HS-27A (cell line): ENCODE measurements at regions not wholly inside any gene's neighbourhood (a gene's known extent, or its start where the extent isn't known, plus 50 kb on each side); places are given as distances from the start of the nearest gene placed in this dataset.
"Not testable (repeated sequence)": the region's sequence is repeated elsewhere in the genome, so short reads cannot be mapped to it uniquely, and the experiment has no call there.

Experiments used
- DNase-seq: peaks from one replicate; pipeline ENCODE4 v3.0.0-alpha.2; 2012; ENCODE audit warnings: low read depth, missing footprints

- peak; percentile 31 for DNase-seq
Observed at GRCh38 chr21:17679002-17679600, 66.4 kb upstream of the BTG3 start.

DNA sequence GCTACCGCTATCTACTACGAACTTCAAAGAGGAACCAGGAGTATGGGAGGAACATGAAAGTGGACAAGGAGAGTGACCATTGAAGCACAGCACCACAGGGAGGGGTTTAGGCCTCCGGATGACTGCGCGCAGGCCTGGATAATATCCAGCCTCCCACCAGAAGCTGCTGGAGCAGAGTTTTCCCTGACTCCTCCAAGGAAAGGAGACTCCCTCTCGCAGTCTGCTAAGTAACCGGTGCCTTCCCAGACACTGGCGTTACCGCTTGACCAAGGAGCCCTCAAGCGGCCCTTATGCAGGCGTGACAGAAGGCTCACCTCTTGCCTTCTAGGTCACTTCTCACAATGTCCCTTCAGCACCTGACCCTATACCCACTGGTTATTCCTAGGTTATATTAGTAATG lies 64.2 kb upstream of the BTG3 start:
- DNase-seq = not testable (repeated sequence)

DNA sequence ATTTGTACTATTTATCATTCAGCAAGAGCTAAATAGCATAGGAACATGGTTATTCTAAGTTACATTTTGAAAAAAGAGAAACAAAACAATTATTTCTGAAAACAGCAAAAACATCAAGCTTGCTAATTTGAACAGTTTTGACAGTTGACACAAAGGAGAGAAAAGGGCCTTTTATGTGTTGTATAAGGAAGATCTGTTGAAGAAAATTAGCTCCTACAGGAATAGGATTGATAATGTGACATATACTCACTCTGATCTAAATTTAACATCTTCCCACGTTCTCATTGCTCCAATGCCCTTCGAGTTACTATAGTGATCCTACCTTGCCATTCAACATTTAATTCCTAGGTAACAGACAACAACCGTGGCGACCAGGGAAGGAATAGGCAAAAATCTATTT lies 61.4 kb upstream of the BTG3 start:
- no peak for DNase-seq

- no peak for DNase-seq
Observed at GRCh38 chr21:17673261-17674020, 60.7 kb upstream of the BTG3 start.

GRCh38 chr21:17671733-17672132 lies 59.0 kb upstream of the BTG3 start:
- no peak for DNase-seq

DNA sequence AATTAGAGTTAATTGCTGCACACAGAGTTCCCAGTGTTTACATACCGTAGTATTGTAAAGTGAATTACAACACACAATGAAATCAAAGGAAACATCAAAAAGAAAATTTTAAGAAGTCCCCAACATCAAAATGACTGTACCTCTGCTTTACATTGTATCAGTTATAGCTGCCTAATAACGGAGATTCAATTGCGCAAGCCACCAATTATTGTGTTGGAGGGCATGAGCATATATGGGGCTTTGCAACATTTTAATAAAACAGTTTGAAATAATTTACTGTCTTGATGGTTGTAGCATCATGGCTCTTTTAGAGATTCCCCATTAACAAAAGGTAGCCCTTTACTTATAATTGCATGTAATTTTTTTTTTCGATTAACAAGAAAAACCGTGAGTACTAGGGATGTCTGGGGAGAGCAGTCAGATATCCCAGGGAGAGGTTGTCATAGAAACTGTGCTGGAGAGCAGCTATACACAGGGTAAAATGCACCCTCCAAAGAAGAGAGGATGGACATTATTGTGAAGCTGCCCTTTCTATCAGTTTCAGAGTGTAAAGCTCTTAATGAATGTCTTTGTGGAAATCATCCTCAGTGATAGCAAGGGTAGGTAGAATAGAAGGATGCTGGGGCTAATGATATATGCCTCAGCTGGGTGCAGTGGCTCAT lies 55.9 kb upstream of the BTG3 start:
- no peak for DNase-seq

- DNase-seq = no peak
Observed at GRCh38 chr21:17667256-17667655, 54.6 kb upstream of the BTG3 start.
